HG03460 (cell line): ENCODE measurements at regions not wholly inside any gene's neighbourhood (a gene's known extent, or its start where the extent isn't known, plus 50 kb on each side); places are given as distances from the start of the nearest gene placed in this dataset.
A peak's percentile ranks its signal among the peaks of the same experiment; 100 is the strongest.

Source experiments
- ATAC-seq: cut with Tn5 transposase; IDR thresholded peaks from one replicate; pipeline ENCODE4 v1.9.1; 2021; ENCODE audit not compliant: unreplicated experiment

DNA sequence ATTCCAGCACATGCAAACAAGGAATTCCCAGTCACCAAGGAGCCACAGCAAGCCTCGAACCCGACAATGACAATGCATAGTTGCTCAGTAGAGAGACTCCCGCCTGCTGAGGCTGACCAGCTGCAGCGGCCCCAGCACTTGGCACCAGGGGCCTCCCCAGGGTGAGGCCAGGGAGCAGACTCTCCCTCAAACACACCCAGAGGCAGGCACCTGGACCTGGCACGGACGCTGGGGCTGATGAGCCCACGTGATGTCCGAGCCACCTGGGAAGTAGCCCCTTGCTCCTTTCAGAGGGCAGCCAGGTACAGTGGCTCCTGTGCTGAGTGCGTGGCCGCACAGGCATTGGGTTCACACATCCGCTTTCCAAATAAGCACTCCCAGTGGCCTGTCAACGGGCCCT is 315.9 kb upstream of the TGFBR2 start:
- no peak for ATAC-seq

DNA sequence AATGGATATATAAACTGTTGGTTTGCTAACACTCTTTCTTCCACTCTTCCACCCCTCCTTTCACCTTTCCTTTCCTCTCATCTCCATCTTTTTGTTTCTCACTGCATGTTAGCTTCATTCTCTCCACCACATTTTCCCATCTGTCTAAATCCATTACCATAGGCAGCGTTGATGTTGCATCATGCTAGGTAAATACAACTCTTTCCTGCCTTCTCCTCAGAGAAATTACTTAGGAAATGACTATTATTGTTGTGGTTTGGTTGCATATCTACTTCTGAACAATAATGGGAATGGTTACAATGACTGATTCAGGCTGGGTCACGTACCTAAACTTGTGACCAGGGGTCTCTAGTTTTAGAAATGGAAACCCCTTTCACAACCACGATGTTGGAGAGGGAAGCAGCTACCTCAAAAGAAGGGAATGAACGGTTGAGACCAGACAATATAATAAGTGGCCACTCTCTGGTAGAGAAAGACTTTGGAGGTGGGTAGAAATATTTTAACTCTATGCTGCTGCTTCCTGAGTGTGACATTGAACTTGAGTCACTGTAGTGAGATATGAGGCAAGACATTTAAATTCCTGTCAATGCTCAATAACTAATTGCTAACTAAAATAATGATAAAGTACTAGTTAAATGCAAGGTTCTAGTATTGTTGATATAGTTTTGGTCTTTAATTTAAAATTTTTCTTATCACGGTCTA is 314.1 kb upstream of the TGFBR2 start:
- ATAC-seq: no peak

DNA sequence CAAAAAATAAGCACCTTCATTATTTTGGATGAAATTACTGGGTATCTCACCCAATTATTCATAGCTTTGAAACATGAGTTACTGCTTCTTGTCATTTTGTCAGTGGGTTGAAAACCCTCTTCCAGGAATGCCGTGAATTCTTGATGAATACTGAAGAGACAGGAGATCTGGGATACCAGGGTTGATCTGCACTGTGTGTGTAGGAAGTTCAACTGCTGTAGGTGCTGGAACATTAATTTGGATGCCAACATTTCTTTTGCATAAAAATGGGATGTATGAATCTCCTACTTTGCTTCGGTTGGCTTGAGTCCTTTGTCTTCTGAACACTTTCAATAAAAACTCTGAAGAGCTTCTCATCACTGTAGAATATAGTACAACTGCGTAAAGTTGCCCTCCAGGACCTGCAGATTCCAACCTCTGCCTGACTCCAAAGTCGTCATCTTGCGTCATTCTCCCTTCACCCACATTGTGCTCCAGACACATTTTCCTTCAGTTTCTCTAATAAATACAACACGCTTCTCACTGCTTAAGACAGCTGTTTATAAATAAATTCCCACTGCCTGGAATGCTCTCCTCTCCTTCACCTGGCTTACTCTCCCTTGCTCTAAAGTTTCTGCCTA is 312.7 kb upstream of the TGFBR2 start:
- no peak for ATAC-seq

- ATAC-seq: no peak
Measured at GRCh38 chr3:30294241-30294667, 312.1 kb upstream of the TGFBR2 start.

DNA sequence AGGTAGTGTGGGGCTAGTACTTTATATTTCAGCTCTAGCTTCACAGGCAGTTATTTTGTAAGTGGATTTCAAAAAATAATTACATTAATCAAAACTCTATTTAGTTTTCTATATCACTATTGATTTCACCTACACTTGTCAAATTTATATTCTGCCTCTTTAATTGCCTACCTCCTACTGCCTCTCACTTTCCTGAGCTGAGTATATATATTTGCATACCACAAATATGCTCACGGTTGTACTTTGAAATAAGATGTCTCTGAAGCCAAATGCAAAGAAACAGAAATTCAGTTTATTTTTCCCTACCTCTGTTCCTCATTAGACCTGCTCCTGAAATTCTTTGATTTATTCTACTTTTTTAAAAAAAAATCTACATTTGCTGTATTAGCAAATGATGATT is 309.3 kb upstream of the TGFBR2 start:
- no peak for ATAC-seq

GRCh38 chr3:30299674-30300385 is 306.6 kb upstream of the TGFBR2 start:
- ATAC-seq: no peak

GRCh38 chr3:30300809-30301208 is 305.6 kb upstream of the TGFBR2 start:
- no peak for ATAC-seq

GRCh38 chr3:30302027-30302426 is 304.4 kb upstream of the TGFBR2 start:
- peak; percentile 75 for ATAC-seq

DNA sequence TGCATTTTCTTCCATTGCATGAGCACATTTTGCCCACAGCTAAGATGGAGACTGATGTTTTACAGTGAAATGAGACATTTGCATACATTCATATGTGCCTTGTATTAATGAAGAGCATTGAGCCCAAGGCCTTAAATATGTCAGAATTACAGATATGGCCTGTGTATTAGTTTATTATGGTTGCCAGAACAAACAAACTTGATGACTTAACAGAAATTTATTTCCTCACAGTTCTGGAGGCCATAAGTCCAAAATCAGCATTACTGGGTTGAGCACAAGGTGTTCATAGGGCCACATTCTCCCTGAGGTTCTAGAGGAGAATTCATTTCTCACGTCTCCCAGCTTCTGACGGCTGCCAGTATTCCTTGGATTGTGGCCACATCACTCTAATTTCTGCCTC is 302.6 kb upstream of the TGFBR2 start:
- no peak for ATAC-seq

DNA sequence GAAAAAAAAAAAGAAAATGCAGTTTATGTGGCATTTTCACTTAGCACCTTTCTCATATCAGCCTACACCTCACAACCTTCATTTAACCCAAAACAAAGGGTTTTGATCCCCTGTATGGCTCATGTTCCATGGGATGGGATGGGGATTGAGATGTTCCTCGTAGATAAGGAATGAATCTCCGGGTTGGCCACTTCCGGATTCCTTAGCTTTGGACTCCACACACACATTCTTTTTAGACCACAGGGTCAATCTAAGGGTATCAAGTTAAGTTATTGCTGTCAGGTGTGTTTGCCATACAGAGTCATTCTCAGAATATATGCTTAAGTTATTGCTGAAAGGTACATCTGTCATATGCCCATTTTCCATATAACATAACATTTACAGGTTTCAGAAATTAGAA is 301.4 kb upstream of the TGFBR2 start:
- no peak for ATAC-seq

GRCh38 chr3:30306896-30307295 is 299.5 kb upstream of the TGFBR2 start:
- ATAC-seq: no peak

- no peak for ATAC-seq
Measured at GRCh38 chr3:30307372-30307950, 298.9 kb upstream of the TGFBR2 start.

DNA sequence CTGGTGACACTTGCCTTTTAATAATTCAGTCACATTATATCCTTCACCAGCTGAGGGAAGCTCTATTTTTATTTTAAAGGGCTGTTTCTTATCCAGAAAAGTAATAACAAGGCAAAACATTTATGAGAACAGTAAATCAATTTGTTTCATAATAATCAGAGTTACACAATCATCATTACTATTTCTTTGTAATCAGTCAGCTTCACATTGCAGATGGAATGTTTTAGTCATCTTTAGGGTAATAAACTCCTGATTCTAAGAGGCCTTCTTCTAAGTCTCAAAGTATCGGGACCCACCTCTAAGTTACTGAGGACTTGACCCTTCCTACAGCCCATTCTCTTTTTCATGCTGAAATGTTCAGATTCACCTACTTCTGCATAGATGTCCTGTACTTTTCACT is 298.3 kb upstream of the TGFBR2 start:
- ATAC-seq: no peak

DNA sequence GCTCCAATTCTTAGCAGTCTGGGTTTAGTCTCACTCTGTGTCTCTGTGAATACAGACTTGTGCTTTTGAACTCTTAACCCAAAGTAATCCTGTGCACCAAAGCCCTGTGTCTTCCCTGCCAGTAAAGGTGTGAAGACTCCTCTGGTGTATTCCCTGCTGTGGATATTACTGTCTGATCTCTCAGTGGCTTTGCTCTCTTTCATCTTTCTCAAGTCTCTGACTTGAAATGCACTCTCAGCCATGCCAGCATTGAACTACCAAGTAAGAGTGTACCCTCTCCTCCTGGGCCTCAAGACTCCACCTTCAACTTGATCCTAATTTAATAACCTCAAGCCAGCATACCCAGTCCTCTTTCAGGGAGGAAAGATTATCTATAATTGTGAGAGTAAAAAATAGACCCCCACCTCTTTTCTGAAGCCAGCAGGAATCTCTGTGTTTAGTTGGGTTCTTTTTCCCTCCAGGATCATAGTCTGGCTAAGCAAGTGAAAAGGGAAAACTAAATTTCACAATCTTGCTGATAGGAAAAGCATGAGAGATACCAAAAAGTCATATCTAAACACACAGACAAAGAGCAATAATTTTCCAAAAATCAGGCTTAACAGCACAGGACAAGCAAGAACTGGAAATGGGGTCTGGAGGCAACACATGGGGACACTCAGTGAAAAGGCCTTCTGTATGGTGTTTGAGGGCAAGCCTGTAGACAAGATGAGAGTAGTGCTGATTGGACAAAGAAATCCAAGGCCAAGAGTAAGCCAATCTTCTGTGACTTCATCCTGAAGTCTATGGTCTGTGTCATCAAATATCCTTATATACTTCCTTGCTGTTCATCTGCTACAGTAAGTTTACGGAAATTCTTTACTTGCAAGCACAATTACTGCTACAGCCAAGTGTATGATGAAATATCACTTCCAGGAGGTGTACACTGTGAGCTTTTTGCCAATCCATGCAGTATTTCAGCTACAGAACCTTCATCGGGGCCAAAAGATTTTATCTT is 296.1 kb upstream of the TGFBR2 start:
- ATAC-seq: no peak

GRCh38 chr3:30311781-30312180 is 294.6 kb upstream of the TGFBR2 start:
- no peak for ATAC-seq

- no peak for ATAC-seq
Measured at GRCh38 chr3:30313840-30314239, 292.6 kb upstream of the TGFBR2 start.

GRCh38 chr3:30314757-30315325 is 291.6 kb upstream of the TGFBR2 start:
- ATAC-seq: no peak

- ATAC-seq: no peak
Measured at GRCh38 chr3:30315447-30315846, 291.0 kb upstream of the TGFBR2 start.

DNA sequence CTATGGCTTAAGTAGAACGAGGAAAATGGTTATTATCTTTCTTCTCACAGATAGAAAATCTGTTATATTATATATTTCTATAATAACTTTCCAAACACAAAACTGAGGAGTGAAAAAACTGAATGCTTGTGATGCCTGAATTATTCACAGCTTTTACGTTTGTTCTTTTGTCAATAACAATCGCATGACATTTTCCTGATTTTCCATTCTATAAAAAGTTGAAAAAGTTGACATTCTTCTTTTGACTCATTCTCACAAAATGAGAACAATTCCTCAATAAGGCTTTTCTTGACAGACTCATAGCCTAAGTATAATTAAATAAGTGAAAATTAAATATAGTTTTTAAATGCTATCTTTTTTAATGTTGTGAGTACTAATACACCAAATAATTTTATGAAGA is 288.8 kb upstream of the TGFBR2 start:
- ATAC-seq: no peak

- ATAC-seq: no peak
Measured at GRCh38 chr3:30318110-30318509, 288.3 kb upstream of the TGFBR2 start.
